A549 (cell line): ENCODE measurements at regions not wholly inside any gene's neighbourhood (a gene's known extent, or its start where the extent isn't known, plus 50 kb on each side); places are given as distances from the start of the nearest gene placed in this dataset.

Experiments used
- ATAC-seq, 2 experiments: fragments of 200-7000 bp in 1 of 2; fragments of >200 bp in 1 of 2; cut with Nextera tagmentation in 1 of 2; cut with Tn5 transposase in 1 of 2; 3 replicates each; pipeline versions ENCODE4 v1.8.0 to v1.9.1; 2018 to 2020; ENCODE audit warnings: mild to moderate bottlenecking in 1 of 2, moderate library complexity in 1 of 2
- CTCF ChIA-PET: fragments of 300-600 bp; sonication (Branson Sonifier 250); formaldehyde crosslinking; extraction: SDS; loops from one replicate; lab custom pipeline; 2021; ENCODE audit warnings: antibody characterized with exemption, inconsistent platforms; lab: Yijun Ruan, JAX
- POLR2A ChIA-PET: fragments of 350-600 bp; formaldehyde crosslinking; extraction: SDS; loops from one replicate; lab custom pipeline; 2021; ENCODE audit warnings: antibody characterized with exemption, inconsistent platforms; lab: Yijun Ruan, JAX
- DNase-seq, 2 experiments: peaks; one replicate each; pipeline versions ENCODE4 v3.0.0 to v3.0.0-alpha.2; 2011 to 2016; ENCODE audit warnings: low read depth in 1 of 2, low spot score in 1 of 2
- FAIRE-seq: peaks from 2 replicates; lab custom pipeline; 2011; peaks lifted over from hg19 to GRCh38; lab: Jason Lieb, UNC
- H3K27ac ChIP-seq, 2 experiments: fragments of >200 bp; sonication (Bioruptor Twin); formaldehyde crosslinking; 3 replicates each; pipeline ENCODE4 v1.5.1; 2016 to 2017
- H3K4me1 ChIP-seq: fragments of >200 bp; sonication (Bioruptor Twin); formaldehyde crosslinking; 3 replicates; pipeline ENCODE4 v1.6.1; 2016
- H3K4me2 ChIP-seq: fragments of >200 bp; sonication (Bioruptor Twin); formaldehyde crosslinking; 3 replicates; pipeline ENCODE4 v1.6.1; 2016
- H3K4me3 ChIP-seq: fragments of >200 bp; sonication (Bioruptor Twin); formaldehyde crosslinking; 3 replicates; pipeline ENCODE4 v1.5.1; 2016
- H3K9me3 ChIP-seq: fragments of >200 bp; sonication (Bioruptor Twin); formaldehyde crosslinking; 3 replicates; pipeline ENCODE4 v1.6.1; 2016
- CHD4 ChIP-seq: fragments of 200-600 bp; sonication (generic); IDR thresholded peaks from 2 replicates; pipeline ENCODE4 v1.6.1; 2016; ENCODE audit warnings: antibody characterized with exemption, mild to moderate bottlenecking, borderline replicate concordance
- ELK1 ChIP-seq: fragments of 150-350 bp; IDR thresholded peaks from 2 replicates; pipeline ENCODE4 v1.6.1; 2014; ENCODE audit warnings: low read depth, mild to moderate bottlenecking, low read length
- ESRRA ChIP-seq: fragments of 150-350 bp; IDR thresholded peaks from 2 replicates; pipeline ENCODE4 v1.6.1; 2014; ENCODE audit warnings: mild to moderate bottlenecking, low read length, borderline replicate concordance
- FOSB ChIP-seq: fragments of 250-450 bp; sonication (Bioruptor Pico); IDR thresholded peaks from 2 replicates; pipeline ENCODE4 v1.5.0; 2020; ENCODE audit warnings: mild to moderate bottlenecking, moderate library complexity
- FOSL2 ChIP-seq, 2 experiments: fragments of 450-650 bp in 1 of 2; fragments of >200 bp in 1 of 2; sonication (Bioruptor Twin) in 1 of 2; formaldehyde crosslinking; IDR thresholded peaks; 2 replicates each; pipeline versions ENCODE4 v1.5.0 to v1.6.1; 2016 to 2020; ENCODE audit warnings: mild to moderate bottlenecking in 1 of 2, moderate library complexity in 1 of 2
- GATA3 ChIP-seq: IDR thresholded peaks from 2 replicates; pipeline ENCODE4 v1.6.1; 2012; ENCODE audit warnings: borderline replicate concordance
- HES2 ChIP-seq: fragments of >200 bp; sonication (Bioruptor Twin); formaldehyde crosslinking; IDR thresholded peaks from 2 replicates; pipeline ENCODE4 v1.6.1; 2016
- HOXA7 ChIP-seq: fragments of 250-450 bp; sonication (Bioruptor Pico); IDR thresholded peaks from 2 replicates; pipeline ENCODE4 v1.5.0; 2020; ENCODE audit warnings: mild to moderate bottlenecking, moderate library complexity
- HOXB5 ChIP-seq: fragments of 250-450 bp; sonication (Bioruptor Pico); IDR thresholded peaks from 2 replicates; pipeline ENCODE4 v1.5.0; 2020; ENCODE audit warnings: mild to moderate bottlenecking, moderate library complexity
- JUNB ChIP-seq: fragments of >200 bp; sonication (Bioruptor Twin); formaldehyde crosslinking; IDR thresholded peaks from 2 replicates; pipeline ENCODE4 v1.6.1; 2016
- NPAS2 ChIP-seq: fragments of 250-450 bp; sonication (Bioruptor Pico); IDR thresholded peaks from 2 replicates; pipeline ENCODE4 v1.8.0; 2022; ENCODE audit warnings: mild to moderate bottlenecking, moderate library complexity, borderline replicate concordance
- RAD21 ChIP-seq, 2 experiments: fragments of >200 bp in 1 of 2; sonication (Bioruptor Twin) in 1 of 2; formaldehyde crosslinking in 1 of 2; IDR thresholded peaks in 1 of 2; conservative IDR thresholded peaks in 1 of 2; 2 replicates in 1 of 2; 3 replicates in 1 of 2; pipeline ENCODE4 v1.6.1; 2012 to 2018; ENCODE audit warnings: inconsistent platforms in 1 of 2
- RCOR1 ChIP-seq: fragments of 150-350 bp; IDR thresholded peaks from 2 replicates; pipeline ENCODE4 v1.6.1; 2014; ENCODE audit warnings: antibody characterized with exemption, low read length, low read depth
- REST ChIP-seq: fragments of 200-600 bp; sonication (generic); IDR thresholded peaks from 2 replicates; pipeline ENCODE4 v1.6.1; 2016; ENCODE audit warnings: antibody characterized with exemption, mild to moderate bottlenecking, moderate library complexity
- TP53 ChIP-seq: fragments of 250-450 bp; sonication (Bioruptor Pico); IDR thresholded peaks from 2 replicates; pipeline ENCODE4 v1.5.0; 2021; ENCODE audit warnings: mild to moderate bottlenecking, moderate library complexity
- ZSCAN20 ChIP-seq: fragments of 250-450 bp; sonication (Bioruptor Pico); IDR thresholded peaks from 2 replicates; pipeline ENCODE4 v1.8.0; 2022; ENCODE audit warnings: mild to moderate bottlenecking, moderate library complexity
- WGBS: methylation state at CpG from one replicate; pipeline ENCODE4 v1.1.6; 2017; ENCODE audit errors: missing lambda C conversion rate; 5-methylcytosine and 5-hydroxymethylcytosine counted together

- no peak for TF ChIP-seq ZSCAN20
- H3K9me3 ChIP-seq = no peaks in the 10 kb centered on the region
- CTCF ChIA-PET = no interaction called here
- FAIRE-seq = no peak
- H3K27ac ChIP-seq = no peak overlapping the region
- no peak for DNase-seq
- no peaks in the 10 kb centered on the region for H3K4me1 ChIP-seq
- WGBS = 44% methylated on average over 1 of the region's 1 CpG
- no peak for ATAC-seq
- POLR2A ChIA-PET = no interaction called here
- no peak overlapping the region for H3K4me3 ChIP-seq
- no peak overlapping the region for H3K4me2 ChIP-seq
These were observed 550.2 kb downstream of the PYDC2 start for GRCh38 chr3:192011137-192011536.

GRCh38 chr3:192013110-192013509 is 552.1 kb downstream of the PYDC2 start:
- ChIA-PET CTCF (no interaction called here), POLR2A (no interaction called here)
- Histone ChIP-seq H3K9me3 (no peaks in the 10 kb centered on the region), H3K4me1 (no peaks in the 10 kb centered on the region), H3K4me2 (no peak overlapping the region), H3K27ac (no peak overlapping the region), H3K4me3 (no peak overlapping the region)
- FAIRE-seq (no peak), ATAC-seq (no peak), DNase-seq (no peak)
- TF ChIP-seq FOSB (CRISPR knock-in tag) = no peak
- no peak for TF ChIP-seq NPAS2 (CRISPR knock-in tag)
- TF ChIP-seq GATA3 = no peak
- TF ChIP-seq HOXA7 (CRISPR knock-in tag) = no peak
- no peak for TF ChIP-seq ELK1
- no peak for TF ChIP-seq REST
- no peak for TF ChIP-seq TP53 (CRISPR knock-in tag)
- TF ChIP-seq HOXB5 (CRISPR knock-in tag) = no peak
- WGBS = 0% methylated on average over 1 of the region's 1 CpG

GRCh38 chr3:192022412-192022811 is 561.4 kb downstream of the PYDC2 start:
- 0 out of 3 replicates have a peak overlapping the region, but pooled peaks have one; percentile 10 for H3K4me2 ChIP-seq
- ATAC-seq (peak; percentile 44 to 59; a peak in 3 of 6 replicates), DNase-seq (peak in 1 of 2 experiments; percentile 4), FAIRE-seq (no peak)
- no peaks in the 10 kb centered on the region; the same call in 2 of the 3 replicates for H3K9me3 ChIP-seq
- TF ChIP-seq RCOR1 (no peak), JUNB (0 out of 2 replicates have a peak, but pooled peaks have one; percentile 14), FOSL2 (IDR thresholded peaks at IDR 0.05) (0 out of 2 replicates have a peak, but pooled peaks have one; percentile 8), FOSL2 (CRISPR knock-in tag; IDR thresholded peaks at IDR 0.05) (no peak)
- no peak overlapping the region for H3K27ac ChIP-seq
- no peaks in the 10 kb centered on the region for H3K4me1 ChIP-seq
- no peak overlapping the region for H3K4me3 ChIP-seq
- WGBS = 2% methylated on average over 2 of the region's 2 CpGs
- ChIA-PET CTCF (no interaction called here), POLR2A (interaction anchor here (0.5 kb wide), 1 partner anchor 41 kb away, joined by 3 read pairs; no protein-coding TSS in a partner anchor)

- no peak for DNase-seq
- Histone ChIP-seq H3K4me2 (no peak overlapping the region), H3K4me3 (no peak overlapping the region), H3K9me3 (no peaks in the 10 kb centered on the region), H3K4me1 (no peaks in the 10 kb centered on the region), H3K27ac (no peak overlapping the region)
- WGBS = 6% methylated on average over 1 of the region's 1 CpG
- ATAC-seq = no peak
- POLR2A ChIA-PET = no interaction called here
- TF ChIP-seq HES2 = no peak
- TF ChIP-seq HOXB5 (CRISPR knock-in tag) = no peak
- TF ChIP-seq CHD4 = no peak
- TF ChIP-seq RAD21 (conservative IDR thresholded peaks at IDR 0.05 in 1 of 2, IDR thresholded peaks at IDR 0.05 in 1 of 2) = no peak
- no peak for TF ChIP-seq ESRRA
- CTCF ChIA-PET = no interaction called here
- FAIRE-seq = no peak
These were observed 563.8 kb downstream of the PYDC2 start for GRCh38 chr3:192024751-192025150.
